ENCODE measurements at regions not wholly inside any gene's neighbourhood (a gene's known extent, or its start where the extent isn't known, plus 50 kb on each side); places are given as distances from the start of the nearest gene placed in this dataset.

DNA sequence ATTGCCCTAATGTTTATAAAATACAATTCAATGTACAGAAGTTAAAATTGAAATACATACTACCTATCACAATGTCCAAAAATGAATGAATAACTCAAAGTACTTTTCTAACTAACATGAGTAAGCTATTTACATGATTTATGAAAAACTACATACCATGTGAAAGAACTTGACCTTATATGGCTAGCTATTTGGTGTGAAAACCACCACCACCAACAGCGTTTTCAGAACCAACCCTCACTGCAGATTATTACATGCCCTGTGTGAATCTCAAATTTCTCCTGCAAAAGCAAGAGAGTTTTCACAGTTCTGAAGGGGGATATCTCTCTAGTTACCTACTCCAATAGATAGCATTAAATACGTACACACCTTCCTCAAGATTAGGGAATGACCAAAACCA, 198.5 kb downstream of the SPATA18 start:
- TF ChIP-seq, protein P1, sequence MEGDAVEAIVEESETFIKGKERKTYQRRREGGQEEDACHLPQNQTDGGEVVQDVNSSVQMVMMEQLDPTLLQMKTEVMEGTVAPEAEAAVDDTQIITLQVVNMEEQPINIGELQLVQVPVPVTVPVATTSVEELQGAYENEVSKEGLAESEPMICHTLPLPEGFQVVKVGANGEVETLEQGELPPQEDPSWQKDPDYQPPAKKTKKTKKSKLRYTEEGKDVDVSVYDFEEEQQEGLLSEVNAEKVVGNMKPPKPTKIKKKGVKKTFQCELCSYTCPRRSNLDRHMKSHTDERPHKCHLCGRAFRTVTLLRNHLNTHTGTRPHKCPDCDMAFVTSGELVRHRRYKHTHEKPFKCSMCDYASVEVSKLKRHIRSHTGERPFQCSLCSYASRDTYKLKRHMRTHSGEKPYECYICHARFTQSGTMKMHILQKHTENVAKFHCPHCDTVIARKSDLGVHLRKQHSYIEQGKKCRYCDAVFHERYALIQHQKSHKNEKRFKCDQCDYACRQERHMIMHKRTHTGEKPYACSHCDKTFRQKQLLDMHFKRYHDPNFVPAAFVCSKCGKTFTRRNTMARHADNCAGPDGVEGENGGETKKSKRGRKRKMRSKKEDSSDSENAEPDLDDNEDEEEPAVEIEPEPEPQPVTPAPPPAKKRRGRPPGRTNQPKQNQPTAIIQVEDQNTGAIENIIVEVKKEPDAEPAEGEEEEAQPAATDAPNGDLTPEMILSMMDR (IDR thresholded peaks at IDR 0.05; ENCODE audit: insufficient read depth, low read depth, low read length), result no peak
- TF ChIP-seq EZH2 (IDR thresholded peaks at IDR 0.05; ENCODE audit: insufficient read depth, low read length), result no peak
